ENCODE measurements at regions not wholly inside any gene's neighbourhood (a gene's known extent, or its start where the extent isn't known, plus 50 kb on each side); places are given as distances from the start of the nearest gene placed in this dataset.

GRCh38 chr2:41912337-41912736, 135.5 kb upstream of the PKDCC start:
- H3K4me1 ChIP-seq, result peaks cover 15% of the 10 kb centered on the region
- no peak overlapping the region for H3K4me3 ChIP-seq
- H3K27me3 ChIP-seq (ENCODE audit: low read depth), result no peaks in the 10 kb centered on the region
- peak overlapping the region; percentile 69 for H3K27ac ChIP-seq (replicated peaks)
- no peaks in the 10 kb centered on the region for H3K36me3 ChIP-seq
- intact Hi-C loops (cut with micrococcal nuclease), result no loop called here
- TF ChIP-seq CTCF (IDR thresholded peaks at IDR 0.05; ENCODE audit: borderline replicate concordance), result no peak
- H3K9me3 ChIP-seq (replicated peaks), result no peaks in the 10 kb centered on the region
- no peak for DNase-seq

GRCh38 chr2:41912776-41913175, 135.0 kb upstream of the PKDCC start:
- intact Hi-C loops (cut with micrococcal nuclease), result no loop called here
- Histone ChIP-seq H3K9me3 (replicated peaks) (no peaks in the 10 kb centered on the region), H3K27ac (replicated peaks) (peak overlapping the region; percentile 69)

GRCh38 chr2:41913311-41913710, 134.5 kb upstream of the PKDCC start:
- no peak for TF ChIP-seq CTCF (IDR thresholded peaks at IDR 0.05; ENCODE audit: borderline replicate concordance)
- Histone ChIP-seq H3K4me3 (no peak overlapping the region), H3K27me3 (ENCODE audit: low read depth) (no peaks in the 10 kb centered on the region), H3K27ac (replicated peaks) (peak overlapping the region; percentile 69), H3K4me1 (peaks cover 15% of the 10 kb centered on the region), H3K9me3 (replicated peaks) (no peaks in the 10 kb centered on the region), H3K36me3 (no peaks in the 10 kb centered on the region)
- intact Hi-C loops (cut with micrococcal nuclease), result no loop called here
- DNase-seq, result no peak

More at GRCh38 chr2:41912776-41913175, 135.0 kb upstream of the PKDCC start:
- H3K27me3 ChIP-seq (ENCODE audit: low read depth), result no peaks in the 10 kb centered on the region
- TF ChIP-seq CTCF (IDR thresholded peaks at IDR 0.05; ENCODE audit: borderline replicate concordance), result no peak
- no peak for DNase-seq
- no peaks in the 10 kb centered on the region for H3K36me3 ChIP-seq
- peaks cover 15% of the 10 kb centered on the region for H3K4me1 ChIP-seq
- H3K4me3 ChIP-seq, result no peak overlapping the region

DNA sequence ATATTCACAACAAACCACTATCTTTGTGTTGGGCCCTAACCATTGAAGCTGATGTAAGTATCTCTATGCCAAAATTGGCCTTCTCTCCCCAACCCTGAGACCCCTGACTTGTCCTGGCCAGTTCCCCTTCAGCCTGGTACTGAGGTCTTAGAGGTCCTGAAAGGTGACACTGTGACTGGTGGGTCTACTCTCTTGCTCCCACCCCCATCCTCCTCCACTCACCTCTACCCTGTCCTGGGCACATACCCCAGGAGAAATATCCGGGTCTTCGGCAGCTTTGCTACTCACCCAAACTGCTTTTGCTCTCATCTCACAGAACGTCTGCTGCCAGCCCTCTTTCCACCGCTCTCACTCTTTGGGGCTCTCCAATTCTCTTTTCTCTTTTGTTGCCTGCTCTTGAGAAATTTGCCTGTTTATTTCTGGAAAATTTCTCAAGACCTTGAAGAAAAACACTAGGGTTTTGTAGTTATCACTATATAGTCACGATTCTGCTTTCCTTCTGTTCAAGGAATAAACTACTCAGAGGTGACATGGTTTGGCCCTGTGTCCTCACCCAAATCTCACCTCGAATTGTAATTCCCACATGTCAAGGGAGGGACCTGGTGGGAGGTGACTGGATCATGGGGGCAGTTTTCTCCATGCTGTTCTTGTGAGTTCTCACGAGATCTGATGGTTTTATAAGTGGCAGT, 133.8 kb upstream of the PKDCC start:
- Histone ChIP-seq H3K4me1 (peaks cover 15% of the 10 kb centered on the region), H3K27me3 (ENCODE audit: low read depth) (no peaks in the 10 kb centered on the region), H3K4me3 (no peak overlapping the region), H3K36me3 (no peaks in the 10 kb centered on the region), H3K9me3 (replicated peaks) (no peaks in the 10 kb centered on the region), H3K27ac (replicated peaks) (peak overlapping the region; percentile 69)
- DNase-seq, result no peak
- no peak for TF ChIP-seq CTCF (IDR thresholded peaks at IDR 0.05; ENCODE audit: borderline replicate concordance)
- intact Hi-C loops (cut with micrococcal nuclease), result no loop called here

DNA sequence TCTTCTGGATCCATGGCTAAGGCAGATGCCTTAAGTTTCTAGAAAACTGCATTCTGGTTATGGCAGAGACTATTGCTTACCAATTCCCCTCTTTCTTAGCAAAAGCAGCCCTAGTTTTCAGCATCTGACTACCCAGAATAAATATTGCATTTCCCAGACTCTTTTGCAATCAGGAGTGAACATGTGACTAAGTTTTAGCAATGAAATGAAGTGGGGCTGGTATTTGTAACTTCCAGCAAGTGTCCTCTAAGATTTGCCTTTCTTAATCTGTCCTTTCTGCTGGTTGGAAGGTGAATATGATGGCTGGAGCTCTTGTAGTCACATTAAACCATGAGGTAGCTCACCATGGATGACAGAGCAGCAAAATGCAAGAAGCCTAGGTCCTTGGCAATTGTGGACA, 132.9 kb upstream of the PKDCC start:
- TF ChIP-seq CTCF (IDR thresholded peaks at IDR 0.05; ENCODE audit: borderline replicate concordance), result no peak
- intact Hi-C loops (cut with micrococcal nuclease), result no loop called here
- Histone ChIP-seq H3K9me3 (replicated peaks) (no peaks in the 10 kb centered on the region), H3K4me3 (no peak overlapping the region), H3K27ac (replicated peaks) (peak overlapping the region; percentile 69), H3K4me1 (peaks cover 15% of the 10 kb centered on the region), H3K27me3 (ENCODE audit: low read depth) (no peaks in the 10 kb centered on the region), H3K36me3 (no peaks in the 10 kb centered on the region)
- no peak for DNase-seq

All from left ventricle myocardium inferior (tissue), 1 donor.